Thoracic aorta (tissue), 2 donors: ENCODE measurements at regions not wholly inside any gene's neighbourhood (a gene's known extent, or its start where the extent isn't known, plus 50 kb on each side); places are given as distances from the start of the nearest gene placed in this dataset.

Experiments
- ATAC-seq: fragments of 150-250 bp; one replicate; pipeline ENCODE4 v1.8.0; 2017; ENCODE audit warnings: low read depth; ENCODE audit not compliant: insufficient number of reproducible peaks, low FRiP score
- DNase-seq: peaks from one replicate; pipeline ENCODE4 v3.0.0-alpha.2; 2020; ENCODE audit warnings: low spot score
- H3K27ac ChIP-seq, 2 donors: fragments of 200-600 bp; sonication (generic); 1 replicate in 1 of 2; 2 replicates in 1 of 2; pipeline ENCODE4 v1.5.1; 2016; ENCODE audit warnings: mild to moderate bottlenecking in 2 of 2, moderate library complexity in 2 of 2
- H3K27me3 ChIP-seq: fragments of 200-600 bp; sonication (generic); replicated peaks from 2 replicates; pipeline ENCODE4 v1.6.0; 2016; ENCODE audit warnings: mild to moderate bottlenecking; ENCODE audit not compliant: insufficient read depth
- H3K36me3 ChIP-seq: fragments of 200-600 bp; sonication (generic); one replicate; pipeline ENCODE4 v1.5.1; 2016
- H3K4me1 ChIP-seq, 2 donors: fragments of 200-600 bp; sonication (generic); 1 replicate in 1 of 2; 2 replicates in 1 of 2; pipeline versions ENCODE4 v1.5.1 to v1.6.0; 2016; ENCODE audit warnings: low read depth in 2 of 2, mild to moderate bottlenecking in 1 of 2; ENCODE audit not compliant: control insufficient read depth in 1 of 2
- H3K4me3 ChIP-seq: fragments of 200-600 bp; sonication (generic); 2 replicates; pipeline ENCODE4 v1.5.1; 2016; ENCODE audit warnings: mild to moderate bottlenecking
- H3K9me3 ChIP-seq: fragments of 200-600 bp; sonication (generic); 2 replicates; pipeline ENCODE4 v1.5.1; 2016
- TF ChIP-seq, protein P1 (sequence below): fragments of 200-600 bp; sonication (generic); IDR thresholded peaks from one replicate; pipeline ENCODE4 v1.5.1; 2019; ENCODE audit warnings: antibody characterized with exemption

DNA sequence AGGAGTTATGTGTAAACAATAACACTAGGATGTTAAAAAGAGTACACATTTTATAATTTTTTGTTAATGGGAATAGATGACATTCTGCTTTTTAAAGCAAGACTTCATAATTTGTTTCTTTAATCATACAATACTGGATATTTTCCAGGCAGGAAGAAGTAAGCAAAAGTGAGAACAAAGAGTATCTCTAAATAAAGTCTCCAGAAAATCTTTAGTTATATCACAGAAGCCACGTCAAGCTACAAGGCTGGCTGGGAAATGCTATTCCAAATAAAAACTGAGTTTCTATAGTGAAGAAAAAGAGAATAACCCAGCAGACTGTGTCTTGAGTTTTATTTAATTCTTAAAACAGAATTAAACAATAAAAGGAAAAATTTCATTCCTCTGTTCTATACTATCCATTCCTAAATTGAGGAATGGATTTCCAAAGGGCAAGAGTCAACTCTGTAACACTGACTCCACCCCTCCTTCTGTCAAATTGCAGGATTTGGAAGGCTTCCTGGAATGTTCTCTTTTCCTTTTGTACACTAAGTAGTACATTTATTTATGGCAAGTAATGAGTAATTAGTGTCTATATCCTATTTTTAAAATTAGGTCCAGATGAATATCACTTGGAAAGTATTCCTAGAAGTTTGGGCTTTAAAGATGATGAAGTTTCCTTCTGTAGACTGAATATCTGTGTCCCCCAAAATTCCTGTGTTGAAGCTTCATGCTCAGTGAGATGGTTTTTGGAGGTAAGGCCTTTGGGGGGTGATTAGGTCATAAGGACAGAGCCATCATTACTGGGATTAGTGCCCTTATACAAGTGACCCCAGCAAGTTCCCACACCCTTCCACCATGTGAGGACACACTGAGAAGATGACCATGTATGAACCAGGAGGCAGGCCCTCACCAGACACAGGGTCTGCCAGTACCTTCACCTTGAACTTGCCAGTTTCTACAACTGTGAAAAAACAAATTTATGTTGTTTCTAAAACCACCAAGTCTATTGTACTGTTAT is 290.9 kb downstream of the CRPPA start:
- ATAC-seq: no peak
- Histone ChIP-seq H3K27ac (peak overlapping the region in 1 of 2 donors; percentile 15), H3K4me1 (no peaks in the 10 kb centered on the region), H3K27me3 (no peaks in the 10 kb centered on the region), H3K9me3 (no peaks in the 10 kb centered on the region), H3K36me3 (no peaks in the 10 kb centered on the region), H3K4me3 (no peak overlapping the region)
- TF ChIP-seq, protein P1, sequence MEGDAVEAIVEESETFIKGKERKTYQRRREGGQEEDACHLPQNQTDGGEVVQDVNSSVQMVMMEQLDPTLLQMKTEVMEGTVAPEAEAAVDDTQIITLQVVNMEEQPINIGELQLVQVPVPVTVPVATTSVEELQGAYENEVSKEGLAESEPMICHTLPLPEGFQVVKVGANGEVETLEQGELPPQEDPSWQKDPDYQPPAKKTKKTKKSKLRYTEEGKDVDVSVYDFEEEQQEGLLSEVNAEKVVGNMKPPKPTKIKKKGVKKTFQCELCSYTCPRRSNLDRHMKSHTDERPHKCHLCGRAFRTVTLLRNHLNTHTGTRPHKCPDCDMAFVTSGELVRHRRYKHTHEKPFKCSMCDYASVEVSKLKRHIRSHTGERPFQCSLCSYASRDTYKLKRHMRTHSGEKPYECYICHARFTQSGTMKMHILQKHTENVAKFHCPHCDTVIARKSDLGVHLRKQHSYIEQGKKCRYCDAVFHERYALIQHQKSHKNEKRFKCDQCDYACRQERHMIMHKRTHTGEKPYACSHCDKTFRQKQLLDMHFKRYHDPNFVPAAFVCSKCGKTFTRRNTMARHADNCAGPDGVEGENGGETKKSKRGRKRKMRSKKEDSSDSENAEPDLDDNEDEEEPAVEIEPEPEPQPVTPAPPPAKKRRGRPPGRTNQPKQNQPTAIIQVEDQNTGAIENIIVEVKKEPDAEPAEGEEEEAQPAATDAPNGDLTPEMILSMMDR: no peak
- DNase-seq: no peak

DNA sequence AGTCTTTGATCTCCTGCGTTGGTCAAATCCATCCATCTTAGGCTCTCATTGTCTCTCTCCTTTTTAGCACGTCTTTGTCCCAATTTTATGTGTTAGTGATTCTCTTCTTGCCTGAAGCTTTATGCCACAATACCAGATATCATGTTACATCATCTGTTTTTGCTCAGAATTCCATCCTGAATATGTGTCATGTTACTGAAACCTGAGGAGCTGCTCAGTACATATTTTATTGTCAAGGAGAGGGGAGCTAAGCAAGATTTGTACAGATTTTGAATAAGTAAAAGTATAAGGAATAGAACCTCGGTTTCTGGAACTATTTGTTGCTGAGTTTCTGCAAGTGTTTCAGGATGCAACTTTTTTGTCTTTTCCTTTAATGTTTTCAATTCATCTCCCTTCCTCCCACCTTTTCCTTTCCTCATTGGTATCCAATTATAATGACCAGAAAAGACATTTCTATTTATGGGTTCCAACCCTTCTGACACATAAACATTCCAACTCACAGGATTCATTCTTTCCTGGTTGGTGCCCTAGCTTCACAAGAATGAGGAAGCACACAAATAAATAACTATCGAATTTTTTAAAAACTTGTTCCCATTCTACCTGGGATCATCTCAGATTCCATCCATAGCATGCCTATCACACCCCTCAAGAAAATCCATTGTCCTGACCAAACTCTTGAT is 291.8 kb downstream of the CRPPA start:
- no peaks in the 10 kb centered on the region for H3K27me3 ChIP-seq
- TF ChIP-seq, protein P1: no peak
- DNase-seq (no peak), ATAC-seq (no peak)
- no peaks in the 10 kb centered on the region for H3K36me3 ChIP-seq
- H3K4me1 ChIP-seq: no peaks in the 10 kb centered on the region
- H3K9me3 ChIP-seq: no peaks in the 10 kb centered on the region
- no peak overlapping the region for H3K4me3 ChIP-seq
- H3K27ac ChIP-seq: peak overlapping the region in 1 of 2 donors; percentile 15

DNA sequence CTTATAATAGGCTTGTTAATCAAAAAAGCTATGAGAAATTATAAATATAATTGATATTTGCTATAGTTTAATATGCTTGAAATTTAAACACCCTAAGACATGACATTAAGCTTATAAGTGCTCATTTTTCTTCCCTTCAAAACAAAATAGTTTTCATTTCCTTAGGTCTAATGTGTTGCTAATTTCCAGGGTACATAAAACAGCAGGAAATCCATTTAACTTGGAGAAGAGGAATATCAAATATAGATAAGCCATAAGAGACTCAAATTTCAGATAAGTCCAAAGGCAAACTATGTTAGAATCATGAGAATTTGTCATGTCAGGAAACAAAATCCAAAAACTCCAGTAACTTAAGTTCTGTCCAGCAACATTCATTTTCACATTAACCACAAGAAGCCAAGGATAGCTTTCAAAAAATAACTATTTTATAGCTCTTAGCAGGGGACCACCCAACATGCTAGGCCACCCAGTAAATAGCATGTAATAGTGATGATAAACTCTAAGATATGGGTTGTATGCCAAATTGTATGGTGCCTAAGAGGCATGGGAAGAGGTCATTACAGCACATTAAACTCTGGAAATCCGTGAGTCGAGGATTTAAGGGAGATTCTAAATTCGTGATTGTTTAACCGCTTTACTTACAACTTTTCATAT is 298.1 kb downstream of the CRPPA start:
- Histone ChIP-seq H3K27ac (no peak overlapping the region), H3K4me3 (no peak overlapping the region), H3K4me1 (no peaks in the 10 kb centered on the region), H3K9me3 (no peaks in the 10 kb centered on the region), H3K27me3 (no peaks in the 10 kb centered on the region), H3K36me3 (no peaks in the 10 kb centered on the region)
- DNase-seq: no peak
- no peak for ATAC-seq
- TF ChIP-seq, protein P1: no peak

DNA sequence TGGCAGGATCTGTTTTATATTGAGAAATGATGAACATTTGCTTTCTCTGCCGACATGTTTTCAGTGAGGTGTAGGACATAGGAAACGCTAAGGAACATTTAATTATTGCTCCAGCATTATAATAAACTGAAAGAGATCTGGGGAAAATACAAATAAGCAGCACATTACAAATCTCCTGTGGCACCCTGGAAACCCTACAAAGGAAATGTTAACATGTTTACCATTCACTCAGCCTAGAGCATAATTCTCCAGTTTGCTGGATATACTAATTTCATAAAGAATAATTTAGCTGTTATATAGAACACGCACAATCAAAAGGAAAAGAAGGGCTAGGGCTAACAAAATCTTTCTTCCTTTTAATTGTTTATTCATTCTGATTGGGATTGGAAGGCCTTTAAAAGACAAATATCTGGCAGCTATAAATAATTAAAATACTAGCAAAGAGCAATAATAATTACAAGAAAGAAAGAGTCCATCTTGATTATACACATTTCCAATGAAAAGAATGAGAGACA is 299.4 kb downstream of the CRPPA start:
- DNase-seq: no peak
- Histone ChIP-seq H3K27ac (no peak overlapping the region), H3K4me3 (no peak overlapping the region), H3K27me3 (no peaks in the 10 kb centered on the region), H3K36me3 (no peaks in the 10 kb centered on the region), H3K9me3 (no peaks in the 10 kb centered on the region), H3K4me1 (no peaks in the 10 kb centered on the region)
- ATAC-seq: no peak
- TF ChIP-seq, protein P1: no peak

DNA sequence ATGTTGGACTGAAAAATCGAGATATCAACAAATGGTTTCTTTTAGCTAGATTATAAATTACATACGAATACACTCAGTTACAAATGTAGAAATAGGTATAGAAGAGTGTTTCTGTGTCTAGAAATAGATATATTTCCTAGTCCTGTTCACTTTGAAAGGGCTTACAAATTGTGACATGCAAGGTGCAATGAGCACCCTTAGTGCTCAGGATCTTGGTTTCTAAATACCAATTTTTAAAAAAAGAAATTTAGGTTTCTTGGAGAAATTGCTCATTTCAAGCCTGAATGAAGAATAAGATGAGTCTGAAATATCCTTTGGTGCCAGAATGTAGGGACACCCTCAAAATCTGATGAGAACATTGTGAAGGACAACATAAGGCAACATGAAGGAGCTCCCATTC is 306.0 kb downstream of the CRPPA start:
- no peak overlapping the region for H3K27ac ChIP-seq
- H3K4me3 ChIP-seq: no peak overlapping the region
- DNase-seq (no peak), ATAC-seq (no peak)
- no peaks in the 10 kb centered on the region for H3K9me3 ChIP-seq
- no peaks in the 10 kb centered on the region for H3K36me3 ChIP-seq
- TF ChIP-seq, protein P1: no peak
- no peaks in the 10 kb centered on the region for H3K4me1 ChIP-seq
- H3K27me3 ChIP-seq: no peaks in the 10 kb centered on the region
